SK-N-SH treated with all-trans-retinoic acid at 6 μM for 48 hours (cell line): ENCODE measurements at regions not wholly inside any gene's neighbourhood (a gene's known extent, or its start where the extent isn't known, plus 50 kb on each side); places are given as distances from the start of the nearest gene placed in this dataset.

Experiments used
- ATAC-seq: fragments of 200-7000 bp; cut with Tn5 transposase; 3 replicates; pipeline ENCODE4 v1.9.1; 2020; ENCODE audit warnings: mild to moderate bottlenecking, moderate library complexity
- ARNTL ChIP-seq: fragments of 450-650 bp; formaldehyde crosslinking; IDR thresholded peaks from 2 replicates; pipeline ENCODE4 v1.5.0; 2020; ENCODE audit warnings: low read depth, mild to moderate bottlenecking, moderate library complexity, borderline replicate concordance
- BACH2 ChIP-seq: fragments of 250-450 bp; sonication (Bioruptor Pico); IDR thresholded peaks from 2 replicates; pipeline ENCODE4 v1.9.0; 2021; ENCODE audit warnings: mild to moderate bottlenecking, borderline replicate concordance
- CSDC2 ChIP-seq: fragments of 250-450 bp; sonication (Bioruptor Pico); IDR thresholded peaks from 2 replicates; pipeline ENCODE4 v1.5.0; 2020; ENCODE audit warnings: mild to moderate bottlenecking, moderate library complexity
- ESRRG ChIP-seq: fragments of 250-450 bp; sonication (Bioruptor Pico); IDR thresholded peaks from 2 replicates; pipeline ENCODE4 v1.6.1; 2021; ENCODE audit warnings: mild to moderate bottlenecking
- GLIS3 ChIP-seq: fragments of 250-450 bp; sonication (Bioruptor Pico); IDR thresholded peaks from 2 replicates; pipeline ENCODE4 v1.5.0; 2020; ENCODE audit warnings: mild to moderate bottlenecking, moderate library complexity
- ISL1 ChIP-seq: fragments of 250-450 bp; sonication (Bioruptor Pico); IDR thresholded peaks from 2 replicates; pipeline ENCODE4 v2.1.2; 2022; ENCODE audit warnings: mild to moderate bottlenecking, moderate library complexity
- PPARA ChIP-seq: fragments of 250-450 bp; sonication (Bioruptor Pico); IDR thresholded peaks from 2 replicates; pipeline ENCODE4 v1.5.0; 2020; ENCODE audit warnings: mild to moderate bottlenecking, borderline replicate concordance
- RARB ChIP-seq: fragments of 250-450 bp; sonication (Bioruptor Pico); IDR thresholded peaks from 2 replicates; pipeline ENCODE4 v1.8.0; 2021; ENCODE audit warnings: mild to moderate bottlenecking, moderate library complexity
- SNAI2 ChIP-seq: fragments of 250-450 bp; sonication (Bioruptor Pico); IDR thresholded peaks from 2 replicates; pipeline ENCODE4 v1.5.0; 2020; ENCODE audit warnings: mild to moderate bottlenecking, moderate library complexity
- TOX ChIP-seq: fragments of 250-450 bp; sonication (Bioruptor Pico); IDR thresholded peaks from 2 replicates; pipeline ENCODE4 v1.8.0; 2021; ENCODE audit warnings: mild to moderate bottlenecking, moderate library complexity, borderline replicate concordance
- ZC3H10 ChIP-seq: fragments of 250-450 bp; sonication (Bioruptor Pico); IDR thresholded peaks from 2 replicates; pipeline ENCODE4 v1.5.1; 2021; ENCODE audit warnings: mild to moderate bottlenecking, moderate library complexity
- ZFP3 ChIP-seq: fragments of 250-450 bp; sonication (Bioruptor Pico); IDR thresholded peaks from 2 replicates; pipeline ENCODE4 v1.5.0; 2020; ENCODE audit warnings: mild to moderate bottlenecking, moderate library complexity
- ZFP30 ChIP-seq: fragments of 450-650 bp; formaldehyde crosslinking; IDR thresholded peaks from 2 replicates; pipeline ENCODE4 v1.5.0; 2022; ENCODE audit warnings: mild to moderate bottlenecking, moderate library complexity
- ZNF565 ChIP-seq: fragments of 450-650 bp; formaldehyde crosslinking; conservative IDR thresholded peaks from 2 replicates; pipeline ENCODE4 v1.5.0; 2020; ENCODE audit warnings: low read depth, mild to moderate bottlenecking, moderate library complexity
- ZNF70 ChIP-seq: fragments of 450-650 bp; formaldehyde crosslinking; IDR thresholded peaks from 2 replicates; pipeline ENCODE4 v1.5.0; 2020; ENCODE audit warnings: mild to moderate bottlenecking, moderate library complexity
- TF ChIP-seq, protein P1 (sequence below): fragments of 250-450 bp; sonication (Bioruptor Pico); IDR thresholded peaks from 2 replicates; pipeline ENCODE4 v1.5.0; 2020; ENCODE audit warnings: mild to moderate bottlenecking, moderate library complexity
- TF ChIP-seq, protein P2 (sequence below): fragments of 250-450 bp; sonication (Bioruptor Pico); IDR thresholded peaks from 2 replicates; pipeline ENCODE4 v1.8.0; 2020; ENCODE audit warnings: mild to moderate bottlenecking, moderate library complexity, borderline replicate concordance
- TF ChIP-seq, protein P3 (sequence below): fragments of 250-450 bp; sonication (Bioruptor Pico); IDR thresholded peaks from 2 replicates; pipeline ENCODE4 v1.8.0; 2021; ENCODE audit warnings: low read depth, mild to moderate bottlenecking, moderate library complexity, borderline replicate concordance
- TF ChIP-seq, protein P4 (sequence below): fragments of 250-450 bp; sonication (Bioruptor Pico); IDR thresholded peaks from 2 replicates; pipeline ENCODE4 v1.5.1; 2021; ENCODE audit warnings: mild to moderate bottlenecking, moderate library complexity

DNA sequence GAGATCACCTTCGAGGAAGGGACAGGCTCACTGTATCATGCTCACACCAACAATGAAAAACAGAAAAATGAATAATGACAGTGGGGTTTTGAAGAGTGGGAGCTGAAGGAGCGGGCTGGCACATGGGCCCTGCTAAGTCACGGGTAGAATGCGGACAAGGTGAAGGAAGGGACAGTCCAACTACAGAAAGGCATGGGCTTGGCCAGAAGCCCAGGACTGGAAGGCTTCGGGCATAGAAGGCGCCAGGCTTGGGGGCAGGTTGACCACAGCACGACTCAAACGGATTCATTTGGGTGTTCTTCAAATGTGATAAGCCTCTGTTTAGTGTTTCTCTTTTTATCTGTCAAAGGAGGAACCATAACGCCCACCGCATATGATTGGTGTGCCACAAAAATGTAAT lies 509.5 kb downstream of the CCSER2 start:
- no peak for TF ChIP-seq BACH2 (CRISPR knock-in tag)
- TF ChIP-seq ISL1 (CRISPR knock-in tag), result peak; percentile 34; the same call in 1 of the 2 replicates
- ATAC-seq, result no peak

DNA sequence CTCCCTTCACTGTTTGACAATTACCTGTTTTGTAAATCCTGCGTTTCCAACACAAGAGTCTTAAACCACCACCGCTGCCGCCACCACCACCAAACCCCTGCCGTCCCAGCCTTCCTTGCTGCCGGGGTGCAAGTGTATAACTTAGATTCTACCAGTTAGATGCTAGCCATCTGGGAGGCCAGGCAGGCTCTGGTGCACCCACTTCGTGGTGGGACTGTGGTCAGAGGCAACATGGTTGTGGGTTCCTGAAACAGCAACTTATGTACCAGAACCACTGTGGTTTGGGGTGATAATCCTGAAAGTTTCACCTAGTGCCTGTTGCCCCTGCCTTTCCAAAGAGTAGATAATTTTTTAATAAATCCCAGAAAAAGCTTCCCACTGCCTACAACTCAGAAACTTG lies 510.5 kb downstream of the CCSER2 start:
- no peak for ATAC-seq
- TF ChIP-seq, protein P1, sequence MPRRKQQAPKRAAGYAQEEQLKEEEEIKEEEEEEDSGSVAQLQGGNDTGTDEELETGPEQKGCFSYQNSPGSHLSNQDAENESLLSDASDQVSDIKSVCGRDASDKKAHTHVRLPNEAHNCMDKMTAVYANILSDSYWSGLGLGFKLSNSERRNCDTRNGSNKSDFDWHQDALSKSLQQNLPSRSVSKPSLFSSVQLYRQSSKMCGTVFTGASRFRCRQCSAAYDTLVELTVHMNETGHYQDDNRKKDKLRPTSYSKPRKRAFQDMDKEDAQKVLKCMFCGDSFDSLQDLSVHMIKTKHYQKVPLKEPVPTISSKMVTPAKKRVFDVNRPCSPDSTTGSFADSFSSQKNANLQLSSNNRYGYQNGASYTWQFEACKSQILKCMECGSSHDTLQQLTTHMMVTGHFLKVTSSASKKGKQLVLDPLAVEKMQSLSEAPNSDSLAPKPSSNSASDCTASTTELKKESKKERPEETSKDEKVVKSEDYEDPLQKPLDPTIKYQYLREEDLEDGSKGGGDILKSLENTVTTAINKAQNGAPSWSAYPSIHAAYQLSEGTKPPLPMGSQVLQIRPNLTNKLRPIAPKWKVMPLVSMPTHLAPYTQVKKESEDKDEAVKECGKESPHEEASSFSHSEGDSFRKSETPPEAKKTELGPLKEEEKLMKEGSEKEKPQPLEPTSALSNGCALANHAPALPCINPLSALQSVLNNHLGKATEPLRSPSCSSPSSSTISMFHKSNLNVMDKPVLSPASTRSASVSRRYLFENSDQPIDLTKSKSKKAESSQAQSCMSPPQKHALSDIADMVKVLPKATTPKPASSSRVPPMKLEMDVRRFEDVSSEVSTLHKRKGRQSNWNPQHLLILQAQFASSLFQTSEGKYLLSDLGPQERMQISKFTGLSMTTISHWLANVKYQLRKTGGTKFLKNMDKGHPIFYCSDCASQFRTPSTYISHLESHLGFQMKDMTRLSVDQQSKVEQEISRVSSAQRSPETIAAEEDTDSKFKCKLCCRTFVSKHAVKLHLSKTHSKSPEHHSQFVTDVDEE (CRISPR knock-in tag), result no peak
- TF ChIP-seq ZC3H10 (CRISPR knock-in tag) (no peak), BACH2 (CRISPR knock-in tag) (no peak), ARNTL (CRISPR knock-in tag) (no peak), PPARA (CRISPR knock-in tag) (no peak), RARB (no peak), ZNF70 (CRISPR knock-in tag) (no peak)

DNA sequence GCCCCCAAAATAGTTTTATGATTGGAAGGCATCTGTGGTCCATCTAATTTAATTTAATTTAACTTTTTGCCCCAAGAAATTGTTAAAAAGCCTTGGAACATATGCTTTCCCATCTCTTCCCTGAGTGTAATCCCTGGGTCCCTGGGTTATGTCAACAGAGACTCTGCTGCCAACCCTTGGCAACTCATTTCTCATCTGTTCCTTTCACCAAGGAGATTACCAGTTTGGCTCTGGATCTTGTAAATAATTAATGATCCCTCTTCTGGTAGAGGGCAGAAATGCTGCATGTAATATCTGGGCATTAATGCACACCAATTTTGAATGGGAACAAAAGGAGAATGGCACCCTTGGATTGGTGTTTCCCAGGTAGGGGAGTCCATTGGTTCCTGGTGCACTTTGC lies 514.2 kb downstream of the CCSER2 start:
- no peak for ATAC-seq
- peak; percentile 70 for TF ChIP-seq ISL1 (CRISPR knock-in tag)
- TF ChIP-seq, protein P2, sequence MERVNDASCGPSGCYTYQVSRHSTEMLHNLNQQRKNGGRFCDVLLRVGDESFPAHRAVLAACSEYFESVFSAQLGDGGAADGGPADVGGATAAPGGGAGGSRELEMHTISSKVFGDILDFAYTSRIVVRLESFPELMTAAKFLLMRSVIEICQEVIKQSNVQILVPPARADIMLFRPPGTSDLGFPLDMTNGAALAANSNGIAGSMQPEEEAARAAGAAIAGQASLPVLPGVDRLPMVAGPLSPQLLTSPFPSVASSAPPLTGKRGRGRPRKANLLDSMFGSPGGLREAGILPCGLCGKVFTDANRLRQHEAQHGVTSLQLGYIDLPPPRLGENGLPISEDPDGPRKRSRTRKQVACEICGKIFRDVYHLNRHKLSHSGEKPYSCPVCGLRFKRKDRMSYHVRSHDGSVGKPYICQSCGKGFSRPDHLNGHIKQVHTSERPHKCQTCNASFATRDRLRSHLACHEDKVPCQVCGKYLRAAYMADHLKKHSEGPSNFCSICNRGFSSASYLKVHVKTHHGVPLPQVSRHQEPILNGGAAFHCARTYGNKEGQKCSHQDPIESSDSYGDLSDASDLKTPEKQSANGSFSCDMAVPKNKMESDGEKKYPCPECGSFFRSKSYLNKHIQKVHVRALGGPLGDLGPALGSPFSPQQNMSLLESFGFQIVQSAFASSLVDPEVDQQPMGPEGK (CRISPR knock-in tag), result no peak
- TF ChIP-seq, all 23 proteins: peak for 1

DNA sequence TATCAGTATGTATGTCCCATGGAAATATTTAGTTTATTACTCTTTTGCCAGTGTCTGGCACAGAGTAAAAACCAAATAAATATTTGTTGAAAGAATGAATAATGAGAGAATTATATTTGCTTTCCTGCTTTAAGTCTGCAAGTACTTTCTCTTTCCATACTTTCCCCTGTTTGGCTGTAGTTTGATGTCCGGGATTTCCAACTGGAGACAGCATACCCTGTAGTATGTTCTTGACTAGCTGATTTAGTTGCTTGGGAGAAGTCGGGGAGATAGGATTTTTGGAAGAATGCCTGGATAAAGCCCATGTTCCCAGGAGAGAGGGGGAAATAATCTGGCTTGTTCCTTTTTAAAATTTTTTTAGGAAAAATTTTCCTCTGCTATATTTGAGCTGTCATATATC lies 516.1 kb downstream of the CCSER2 start:
- TF ChIP-seq ZFP30 (CRISPR knock-in tag) (no peak), ISL1 (CRISPR knock-in tag) (no peak)
- TF ChIP-seq, protein P2 (CRISPR knock-in tag), result no peak
- TF ChIP-seq, protein P3, sequence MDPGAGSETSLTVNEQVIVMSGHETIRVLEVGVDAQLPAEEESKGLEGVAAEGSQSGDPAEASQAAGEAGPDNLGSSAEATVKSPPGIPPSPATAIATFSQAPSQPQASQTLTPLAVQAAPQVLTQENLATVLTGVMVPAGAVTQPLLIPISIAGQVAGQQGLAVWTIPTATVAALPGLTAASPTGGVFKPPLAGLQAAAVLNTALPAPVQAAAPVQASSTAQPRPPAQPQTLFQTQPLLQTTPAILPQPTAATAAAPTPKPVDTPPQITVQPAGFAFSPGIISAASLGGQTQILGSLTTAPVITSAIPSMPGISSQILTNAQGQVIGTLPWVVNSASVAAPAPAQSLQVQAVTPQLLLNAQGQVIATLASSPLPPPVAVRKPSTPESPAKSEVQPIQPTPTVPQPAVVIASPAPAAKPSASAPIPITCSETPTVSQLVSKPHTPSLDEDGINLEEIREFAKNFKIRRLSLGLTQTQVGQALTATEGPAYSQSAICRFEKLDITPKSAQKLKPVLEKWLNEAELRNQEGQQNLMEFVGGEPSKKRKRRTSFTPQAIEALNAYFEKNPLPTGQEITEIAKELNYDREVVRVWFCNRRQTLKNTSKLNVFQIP (CRISPR knock-in tag), result no peak
- no peak for ATAC-seq

DNA sequence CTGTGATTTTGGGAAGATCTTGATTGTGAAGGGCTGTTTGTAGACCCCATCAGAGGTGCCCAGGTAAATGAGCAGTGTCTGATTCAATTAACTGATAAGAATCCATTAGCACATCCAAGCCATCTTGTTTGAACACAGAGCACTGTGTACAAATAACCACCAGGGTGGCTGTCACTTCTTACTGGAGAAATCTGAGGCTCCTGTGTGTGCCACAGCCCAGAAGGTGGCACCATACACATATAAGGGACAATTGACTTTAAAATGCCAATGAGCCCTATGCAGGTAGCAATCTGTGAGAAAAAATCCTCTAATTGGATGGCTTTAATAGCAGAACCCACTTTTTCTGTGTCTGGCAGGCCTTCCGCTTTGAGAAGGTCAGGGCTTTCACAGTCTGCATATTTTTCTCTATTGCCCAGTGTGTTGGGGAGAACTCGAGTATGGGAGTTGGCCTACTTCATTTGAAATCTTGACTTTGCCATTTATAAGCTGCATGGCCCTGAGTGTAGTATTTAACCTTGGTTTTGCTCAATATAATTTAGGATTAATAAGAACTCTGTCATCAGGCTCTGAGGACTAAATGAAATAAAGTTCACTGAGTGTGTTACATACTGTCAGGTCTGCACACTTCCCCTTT lies 517.4 kb downstream of the CCSER2 start:
- ATAC-seq, result no peak
- TF ChIP-seq SNAI2, result no peak
- TF ChIP-seq, protein P4, sequence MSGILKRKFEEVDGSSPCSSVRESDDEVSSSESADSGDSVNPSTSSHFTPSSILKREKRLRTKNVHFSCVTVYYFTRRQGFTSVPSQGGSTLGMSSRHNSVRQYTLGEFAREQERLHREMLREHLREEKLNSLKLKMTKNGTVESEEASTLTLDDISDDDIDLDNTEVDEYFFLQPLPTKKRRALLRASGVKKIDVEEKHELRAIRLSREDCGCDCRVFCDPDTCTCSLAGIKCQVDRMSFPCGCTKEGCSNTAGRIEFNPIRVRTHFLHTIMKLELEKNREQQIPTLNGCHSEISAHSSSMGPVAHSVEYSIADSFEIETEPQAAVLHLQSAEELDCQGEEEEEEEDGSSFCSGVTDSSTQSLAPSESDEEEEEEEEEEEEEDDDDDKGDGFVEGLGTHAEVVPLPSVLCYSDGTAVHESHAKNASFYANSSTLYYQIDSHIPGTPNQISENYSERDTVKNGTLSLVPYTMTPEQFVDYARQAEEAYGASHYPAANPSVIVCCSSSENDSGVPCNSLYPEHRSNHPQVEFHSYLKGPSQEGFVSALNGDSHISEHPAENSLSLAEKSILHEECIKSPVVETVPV (CRISPR knock-in tag), result no peak
- no peak for TF ChIP-seq GLIS3 (CRISPR knock-in tag)
- TF ChIP-seq ISL1 (CRISPR knock-in tag), result no peak
- no peak for TF ChIP-seq ZNF70 (CRISPR knock-in tag)
- no peak for TF ChIP-seq ZC3H10 (CRISPR knock-in tag)
- TF ChIP-seq CSDC2 (CRISPR knock-in tag), result no peak
- no peak for TF ChIP-seq ESRRG (CRISPR knock-in tag)
- TF ChIP-seq, protein P1 (CRISPR knock-in tag), result no peak
- TF ChIP-seq, protein P2 (CRISPR knock-in tag), result no peak
- no peak for TF ChIP-seq TOX (CRISPR knock-in tag)
- TF ChIP-seq ZFP3 (CRISPR knock-in tag), result no peak
- TF ChIP-seq ZNF565 (CRISPR knock-in tag), result no peak
